ENCODE measurements at regions not wholly inside any gene's neighbourhood (a gene's known extent, or its start where the extent isn't known, plus 50 kb on each side); places are given as distances from the start of the nearest gene placed in this dataset.
"Not testable (repeated sequence)": the region's sequence is repeated elsewhere in the genome, so short reads cannot be mapped to it uniquely, and the experiment has no call there.

DNA sequence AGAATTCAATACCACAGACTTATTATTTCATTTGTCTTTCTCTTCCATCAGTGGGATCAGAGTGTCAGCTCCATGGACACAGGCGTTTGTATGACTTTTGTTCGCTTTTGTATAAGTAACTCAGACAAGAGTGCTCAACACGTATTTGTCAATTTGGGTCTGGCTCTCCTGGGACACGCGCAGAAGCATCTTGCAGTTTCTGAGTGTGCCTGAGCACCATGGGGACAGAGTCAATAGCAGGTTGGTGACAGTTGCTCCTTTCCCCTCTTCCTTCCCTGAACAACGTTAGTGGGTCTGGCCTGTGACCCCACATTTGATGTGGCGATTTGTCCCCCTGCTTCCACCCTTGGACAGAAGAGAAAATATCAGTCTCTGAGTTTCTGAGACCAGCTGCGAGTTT, 120.4 kb upstream of the SDK1 start:
- H2AFZ ChIP-seq = no peak overlapping the region
- no peaks in the 10 kb centered on the region for H4K20me1 ChIP-seq (ENCODE audit: insufficient read depth, poor library complexity, severe bottlenecking)

DNA sequence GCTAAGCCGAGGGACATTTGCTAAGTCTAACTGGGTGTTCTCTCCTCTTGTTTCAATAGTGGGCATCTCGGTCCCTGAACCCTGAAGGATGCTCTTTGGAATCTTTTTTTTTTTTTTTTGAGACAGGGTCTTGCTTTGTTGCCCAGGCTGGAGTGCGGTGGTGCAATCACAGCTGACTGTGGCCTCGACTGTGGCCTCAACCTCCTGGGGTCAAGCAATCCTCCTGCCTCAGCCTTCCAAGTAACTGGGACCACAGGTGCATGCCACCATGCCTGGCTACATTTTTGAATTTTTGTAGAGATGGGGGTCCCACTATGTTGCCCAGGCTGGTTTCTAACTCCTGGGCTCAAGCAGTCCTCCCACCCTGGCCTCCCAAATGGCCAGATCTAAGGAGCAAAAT, 119.0 kb upstream of the SDK1 start:
- not testable (repeated sequence) for H3K27ac ChIP-seq; DNase-seq (ENCODE audit: low spot score)
- 94% methylated on average over 4 of the region's 4 CpGs for WGBS (ENCODE audit: low lambda C conversion rate, missing lambda C conversion rate)

More for the DNA sequence above, 120.4 kb upstream of the SDK1 start:
- Histone ChIP-seq H3K27ac (no peak overlapping the region), H3K9me2 (replicated peaks; ENCODE audit: insufficient read depth) (no peaks in the 10 kb centered on the region), H3K4me1 (ENCODE audit: insufficient read depth) (no peaks in the 10 kb centered on the region), H3K4me2 (no peak overlapping the region), H3K79me2 (no peaks in the 10 kb centered on the region), H3K9me3 (ENCODE audit: low read depth) (no peaks in the 10 kb centered on the region), H3K27me3 (no peaks in the 10 kb centered on the region), H3K4me3 (no peak overlapping the region), H3K36me3 (replicated peaks; ENCODE audit: insufficient read depth, low read depth) (no peaks in the 10 kb centered on the region)
- 85% methylated on average over 8 of the region's 8 CpGs for WGBS (ENCODE audit: low lambda C conversion rate, missing lambda C conversion rate)
- no peak for DNase-seq (ENCODE audit: low spot score)
- TF ChIP-seq, protein P1, sequence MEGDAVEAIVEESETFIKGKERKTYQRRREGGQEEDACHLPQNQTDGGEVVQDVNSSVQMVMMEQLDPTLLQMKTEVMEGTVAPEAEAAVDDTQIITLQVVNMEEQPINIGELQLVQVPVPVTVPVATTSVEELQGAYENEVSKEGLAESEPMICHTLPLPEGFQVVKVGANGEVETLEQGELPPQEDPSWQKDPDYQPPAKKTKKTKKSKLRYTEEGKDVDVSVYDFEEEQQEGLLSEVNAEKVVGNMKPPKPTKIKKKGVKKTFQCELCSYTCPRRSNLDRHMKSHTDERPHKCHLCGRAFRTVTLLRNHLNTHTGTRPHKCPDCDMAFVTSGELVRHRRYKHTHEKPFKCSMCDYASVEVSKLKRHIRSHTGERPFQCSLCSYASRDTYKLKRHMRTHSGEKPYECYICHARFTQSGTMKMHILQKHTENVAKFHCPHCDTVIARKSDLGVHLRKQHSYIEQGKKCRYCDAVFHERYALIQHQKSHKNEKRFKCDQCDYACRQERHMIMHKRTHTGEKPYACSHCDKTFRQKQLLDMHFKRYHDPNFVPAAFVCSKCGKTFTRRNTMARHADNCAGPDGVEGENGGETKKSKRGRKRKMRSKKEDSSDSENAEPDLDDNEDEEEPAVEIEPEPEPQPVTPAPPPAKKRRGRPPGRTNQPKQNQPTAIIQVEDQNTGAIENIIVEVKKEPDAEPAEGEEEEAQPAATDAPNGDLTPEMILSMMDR (IDR thresholded peaks at IDR 0.05; ENCODE audit: poor library complexity) = no peak
- TF ChIP-seq EZH2phosphoT487 (IDR thresholded peaks at IDR 0.05; ENCODE audit: low read depth, severe bottlenecking, unreplicated experiment) = no peak
- TF ChIP-seq EZH2 (IDR thresholded peaks at IDR 0.05; ENCODE audit: borderline replicate concordance) = no peak

DNA sequence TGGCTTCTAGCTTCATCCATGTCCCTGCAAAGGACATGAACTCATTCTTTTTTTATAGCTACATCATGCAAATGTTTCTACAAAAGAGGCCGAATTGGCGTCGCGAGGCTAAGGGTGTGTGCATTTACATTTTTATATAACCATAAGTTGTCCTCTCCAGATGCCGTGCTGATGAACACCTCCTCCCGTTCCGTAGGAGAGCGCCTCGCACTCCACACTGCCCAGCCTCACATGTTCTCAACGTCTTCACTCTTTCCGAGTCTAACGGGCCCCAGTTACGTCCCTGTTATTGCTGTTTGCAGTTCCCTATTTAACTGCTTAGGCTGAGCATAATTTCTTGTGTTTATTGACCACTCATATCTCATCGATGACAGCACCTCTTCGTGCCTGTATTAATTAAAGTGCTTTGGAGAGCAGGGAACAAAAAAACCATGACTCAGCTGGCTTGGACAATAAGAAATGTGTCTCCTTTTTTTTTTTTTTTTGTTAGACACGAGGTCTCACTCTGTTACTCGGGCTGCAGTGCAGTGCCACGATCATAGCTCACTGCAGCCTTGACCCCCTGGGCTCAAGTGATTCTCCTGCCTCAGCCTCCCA, 113.5 kb upstream of the SDK1 start:
- H3K4me2 ChIP-seq = no peak overlapping the region
- H3K27me3 ChIP-seq = no peaks in the 10 kb centered on the region
- no peaks in the 10 kb centered on the region for H3K79me2 ChIP-seq
- WGBS (ENCODE audit: low lambda C conversion rate, missing lambda C conversion rate) = 86% methylated on average over 18 of the region's 18 CpGs
- H3K27ac ChIP-seq = no peak overlapping the region
- H3K9me2 ChIP-seq (replicated peaks; ENCODE audit: insufficient read depth) = no peaks in the 10 kb centered on the region
- H3K4me1 ChIP-seq (ENCODE audit: insufficient read depth) = no peaks in the 10 kb centered on the region
- H2AFZ ChIP-seq = no peak overlapping the region
- H3K36me3 ChIP-seq (replicated peaks; ENCODE audit: insufficient read depth, low read depth) = no peaks in the 10 kb centered on the region
- no peak overlapping the region for H3K4me3 ChIP-seq
- H3K9me3 ChIP-seq (ENCODE audit: low read depth) = no peaks in the 10 kb centered on the region
- no peaks in the 10 kb centered on the region for H4K20me1 ChIP-seq (ENCODE audit: insufficient read depth, poor library complexity, severe bottlenecking)
- no peak for DNase-seq (ENCODE audit: low spot score)
- no peak for TF ChIP-seq EZH2 (IDR thresholded peaks at IDR 0.05; ENCODE audit: borderline replicate concordance)
- TF ChIP-seq, protein P1 (IDR thresholded peaks at IDR 0.05; ENCODE audit: poor library complexity) = no peak
- no peak for TF ChIP-seq EZH2phosphoT487 (IDR thresholded peaks at IDR 0.05; ENCODE audit: low read depth, severe bottlenecking, unreplicated experiment)

More for the DNA sequence above, 119.0 kb upstream of the SDK1 start:
- not testable (repeated sequence) for H3K27me3 ChIP-seq; H3K4me1 ChIP-seq (ENCODE audit: insufficient read depth); H3K4me2 ChIP-seq; H4K20me1 ChIP-seq (ENCODE audit: insufficient read depth, poor library complexity, severe bottlenecking); H3K79me2 ChIP-seq; H3K9me2 ChIP-seq (replicated peaks; ENCODE audit: insufficient read depth); H2AFZ ChIP-seq; H3K9me3 ChIP-seq (ENCODE audit: low read depth); H3K36me3 ChIP-seq (replicated peaks; ENCODE audit: insufficient read depth, low read depth); H3K4me3 ChIP-seq

DNA sequence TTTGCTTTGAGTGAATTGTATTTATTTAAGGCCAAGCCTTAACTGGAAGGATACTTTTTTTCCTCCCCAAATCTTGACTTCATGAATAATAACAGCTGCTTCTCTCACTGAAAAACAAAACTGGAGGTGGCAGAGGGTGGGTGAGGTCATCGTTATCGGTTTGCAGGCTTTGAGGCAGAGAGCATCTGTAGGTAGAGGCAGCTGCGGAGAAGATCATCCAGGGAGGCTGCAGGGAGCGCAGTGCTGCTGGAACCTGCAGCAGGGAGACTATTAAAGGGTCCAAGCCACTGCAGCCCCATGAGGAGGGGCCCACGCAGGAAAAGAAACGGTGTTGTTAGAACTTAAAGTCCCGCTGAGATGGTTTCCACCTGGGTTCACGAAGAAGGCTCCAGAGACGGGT, 112.1 kb upstream of the SDK1 start:
- H3K27ac ChIP-seq = no peak overlapping the region
- 82% methylated on average over 9 of the region's 9 CpGs for WGBS (ENCODE audit: low lambda C conversion rate, missing lambda C conversion rate)
- H3K4me2 ChIP-seq = no peak overlapping the region
- H3K27me3 ChIP-seq = no peaks in the 10 kb centered on the region
- H2AFZ ChIP-seq = no peak overlapping the region
- no peaks in the 10 kb centered on the region for H3K9me3 ChIP-seq (ENCODE audit: low read depth)
- H3K9me2 ChIP-seq (replicated peaks; ENCODE audit: insufficient read depth) = no peaks in the 10 kb centered on the region
- TF ChIP-seq EZH2 (IDR thresholded peaks at IDR 0.05; ENCODE audit: borderline replicate concordance) = no peak
- TF ChIP-seq EZH2phosphoT487 (IDR thresholded peaks at IDR 0.05; ENCODE audit: low read depth, severe bottlenecking, unreplicated experiment) = no peak
- TF ChIP-seq, protein P1 (IDR thresholded peaks at IDR 0.05; ENCODE audit: poor library complexity) = no peak
- H3K4me1 ChIP-seq (ENCODE audit: insufficient read depth) = no peaks in the 10 kb centered on the region
- H3K79me2 ChIP-seq = no peaks in the 10 kb centered on the region
- no peaks in the 10 kb centered on the region for H3K36me3 ChIP-seq (replicated peaks; ENCODE audit: insufficient read depth, low read depth)
- H3K4me3 ChIP-seq = no peak overlapping the region
- no peak for DNase-seq (ENCODE audit: low spot score)
- H4K20me1 ChIP-seq (ENCODE audit: insufficient read depth, poor library complexity, severe bottlenecking) = no peaks in the 10 kb centered on the region
